Ishikawa (cell line): ENCODE measurements at regions not wholly inside any gene's neighbourhood (a gene's known extent, or its start where the extent isn't known, plus 50 kb on each side); places are given as distances from the start of the nearest gene placed in this dataset.

ENCODE experiments used
- CEBPB ChIP-seq: IDR thresholded peaks from 2 replicates; pipeline ENCODE4 v1.6.1; 2012
- CREB1 ChIP-seq: IDR thresholded peaks from 2 replicates; pipeline ENCODE4 v1.6.1; 2012; ENCODE audit warnings: low read depth
- EP300 ChIP-seq: IDR thresholded peaks from 2 replicates; pipeline ENCODE4 v1.6.1; 2012; ENCODE audit warnings: borderline replicate concordance
- RAD21 ChIP-seq: IDR thresholded peaks from 2 replicates; pipeline ENCODE4 v1.6.1; 2012; ENCODE audit warnings: low read depth
- TAF1 ChIP-seq: IDR thresholded peaks from 2 replicates; pipeline ENCODE4 v1.6.1; 2012; ENCODE audit warnings: low read depth, mild to moderate bottlenecking
- TEAD4 ChIP-seq: IDR thresholded peaks from 2 replicates; pipeline ENCODE4 v1.6.1; 2012
- YY1 ChIP-seq: IDR thresholded peaks from 2 replicates; pipeline ENCODE4 v1.6.1; 2012; ENCODE audit warnings: low read depth
- TF ChIP-seq, protein P1 (sequence below): IDR thresholded peaks from 2 replicates; pipeline ENCODE4 v1.6.1; 2012
- TF ChIP-seq, protein P2 (sequence below): IDR thresholded peaks from 2 replicates; pipeline ENCODE4 v1.6.1; 2012; ENCODE audit warnings: low read depth, mild to moderate bottlenecking
- TF ChIP-seq, protein P3 (sequence below): IDR thresholded peaks from 2 replicates; pipeline ENCODE4 v1.6.1; 2012

DNA sequence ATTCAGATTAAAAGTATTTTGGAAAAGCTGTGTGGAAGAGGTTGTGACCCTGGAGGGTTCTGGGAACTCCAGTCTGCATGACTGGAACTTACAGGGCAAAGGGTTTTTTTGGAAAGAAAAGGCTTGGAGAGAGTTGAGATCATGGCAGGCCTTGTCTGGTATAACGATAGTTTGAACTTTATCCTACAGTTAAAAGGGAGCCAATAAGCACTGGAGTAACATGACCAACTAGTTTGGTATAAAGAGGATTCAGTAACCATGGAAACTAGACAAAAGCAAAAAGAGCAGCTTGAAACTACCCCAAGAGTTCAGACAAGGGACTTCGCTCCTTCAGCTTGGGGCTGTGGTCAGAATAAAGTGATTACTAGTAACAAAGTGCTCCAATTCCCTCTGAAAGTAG lies 151.2 kb upstream of the TMCO5A start:
- TF ChIP-seq, protein P1, sequence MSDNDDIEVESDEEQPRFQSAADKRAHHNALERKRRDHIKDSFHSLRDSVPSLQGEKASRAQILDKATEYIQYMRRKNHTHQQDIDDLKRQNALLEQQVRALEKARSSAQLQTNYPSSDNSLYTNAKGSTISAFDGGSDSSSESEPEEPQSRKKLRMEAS: no peak
- TF ChIP-seq, protein P2, sequence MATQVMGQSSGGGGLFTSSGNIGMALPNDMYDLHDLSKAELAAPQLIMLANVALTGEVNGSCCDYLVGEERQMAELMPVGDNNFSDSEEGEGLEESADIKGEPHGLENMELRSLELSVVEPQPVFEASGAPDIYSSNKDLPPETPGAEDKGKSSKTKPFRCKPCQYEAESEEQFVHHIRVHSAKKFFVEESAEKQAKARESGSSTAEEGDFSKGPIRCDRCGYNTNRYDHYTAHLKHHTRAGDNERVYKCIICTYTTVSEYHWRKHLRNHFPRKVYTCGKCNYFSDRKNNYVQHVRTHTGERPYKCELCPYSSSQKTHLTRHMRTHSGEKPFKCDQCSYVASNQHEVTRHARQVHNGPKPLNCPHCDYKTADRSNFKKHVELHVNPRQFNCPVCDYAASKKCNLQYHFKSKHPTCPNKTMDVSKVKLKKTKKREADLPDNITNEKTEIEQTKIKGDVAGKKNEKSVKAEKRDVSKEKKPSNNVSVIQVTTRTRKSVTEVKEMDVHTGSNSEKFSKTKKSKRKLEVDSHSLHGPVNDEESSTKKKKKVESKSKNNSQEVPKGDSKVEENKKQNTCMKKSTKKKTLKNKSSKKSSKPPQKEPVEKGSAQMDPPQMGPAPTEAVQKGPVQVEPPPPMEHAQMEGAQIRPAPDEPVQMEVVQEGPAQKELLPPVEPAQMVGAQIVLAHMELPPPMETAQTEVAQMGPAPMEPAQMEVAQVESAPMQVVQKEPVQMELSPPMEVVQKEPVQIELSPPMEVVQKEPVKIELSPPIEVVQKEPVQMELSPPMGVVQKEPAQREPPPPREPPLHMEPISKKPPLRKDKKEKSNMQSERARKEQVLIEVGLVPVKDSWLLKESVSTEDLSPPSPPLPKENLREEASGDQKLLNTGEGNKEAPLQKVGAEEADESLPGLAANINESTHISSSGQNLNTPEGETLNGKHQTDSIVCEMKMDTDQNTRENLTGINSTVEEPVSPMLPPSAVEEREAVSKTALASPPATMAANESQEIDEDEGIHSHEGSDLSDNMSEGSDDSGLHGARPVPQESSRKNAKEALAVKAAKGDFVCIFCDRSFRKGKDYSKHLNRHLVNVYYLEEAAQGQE: no peak
- TF ChIP-seq, protein P3, sequence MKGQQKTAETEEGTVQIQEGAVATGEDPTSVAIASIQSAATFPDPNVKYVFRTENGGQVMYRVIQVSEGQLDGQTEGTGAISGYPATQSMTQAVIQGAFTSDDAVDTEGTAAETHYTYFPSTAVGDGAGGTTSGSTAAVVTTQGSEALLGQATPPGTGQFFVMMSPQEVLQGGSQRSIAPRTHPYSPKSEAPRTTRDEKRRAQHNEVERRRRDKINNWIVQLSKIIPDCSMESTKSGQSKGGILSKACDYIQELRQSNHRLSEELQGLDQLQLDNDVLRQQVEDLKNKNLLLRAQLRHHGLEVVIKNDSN: no peak
- TF ChIP-seq CEBPB: no peak
- TF ChIP-seq EP300: no peak
- TF ChIP-seq TAF1: no peak
- TF ChIP-seq TEAD4: no peak
- TF ChIP-seq RAD21: no peak
- no peak for TF ChIP-seq YY1
- no peak for TF ChIP-seq CREB1
